B cell (primary cell): ENCODE measurements at regions not wholly inside any gene's neighbourhood (a gene's known extent, or its start where the extent isn't known, plus 50 kb on each side); places are given as distances from the start of the nearest gene placed in this dataset.

ENCODE experiments used
- CTCF ChIP-seq: fragments of 200-600 bp; IDR thresholded peaks from one replicate; pipeline ENCODE4 v1.8.0; 2022; ENCODE audit warnings: antibody characterized with exemption, mild to moderate bottlenecking
- EZH2 ChIP-seq: IDR thresholded peaks from 2 replicates; pipeline ENCODE4 v1.6.1; 2012; ENCODE audit warnings: borderline replicate concordance, low read depth, mild to moderate bottlenecking, moderate library complexity, low read length; ENCODE audit not compliant: insufficient read depth, poor library complexity, severe bottlenecking

GRCh38 chr13:53201454-53202225, 173.0 kb downstream of the OLFM4 start:
- TF ChIP-seq CTCF (no peak), EZH2 (no peak)
